ENCODE measurements at regions not wholly inside any gene's neighbourhood (a gene's known extent, or its start where the extent isn't known, plus 50 kb on each side); places are given as distances from the start of the nearest gene placed in this dataset.

GRCh38 chr2:106982350-106982749 lies 96.4 kb upstream of the ST6GAL2 start:
- DNase-seq, result no peak

- no peak for DNase-seq
These were observed 97.3 kb upstream of the ST6GAL2 start for GRCh38 chr2:106983305-106983704.

- DNase-seq, result no peak
These were observed 102.4 kb upstream of the ST6GAL2 start for GRCh38 chr2:106988361-106988760.

- DNase-seq, result no peak
These were observed 104.3 kb upstream of the ST6GAL2 start for GRCh38 chr2:106990297-106990696.

- DNase-seq, result no peak
These were observed 105.9 kb upstream of the ST6GAL2 start for GRCh38 chr2:106991866-106992265.

GRCh38 chr2:106995556-106995955 lies 109.6 kb upstream of the ST6GAL2 start:
- no peak for DNase-seq

- DNase-seq, result peak; percentile 6
These were observed 110.3 kb upstream of the ST6GAL2 start for GRCh38 chr2:106996171-106996769.

GRCh38 chr2:106997204-106997603 lies 111.2 kb upstream of the ST6GAL2 start:
- DNase-seq, result no peak

GRCh38 chr2:107001062-107001461 lies 115.1 kb upstream of the ST6GAL2 start:
- DNase-seq, result no peak

- no peak for DNase-seq
These were observed 115.6 kb upstream of the ST6GAL2 start for GRCh38 chr2:107001551-107001950.

- DNase-seq, result no peak
These were observed 116.2 kb upstream of the ST6GAL2 start for GRCh38 chr2:107001964-107002696.

- no peak for DNase-seq
These were observed 116.8 kb upstream of the ST6GAL2 start for GRCh38 chr2:107002735-107003134.

- no peak for DNase-seq
These were observed 119.9 kb upstream of the ST6GAL2 start for GRCh38 chr2:107005853-107006252.

- no peak for DNase-seq
These were observed 120.9 kb upstream of the ST6GAL2 start for GRCh38 chr2:107006836-107007235.

GRCh38 chr2:107007927-107008326 lies 122.0 kb upstream of the ST6GAL2 start:
- no peak for DNase-seq

- no peak for DNase-seq
These were observed 122.9 kb upstream of the ST6GAL2 start for GRCh38 chr2:107008843-107009242.

- DNase-seq, result no peak
These were observed 123.3 kb upstream of the ST6GAL2 start for GRCh38 chr2:107009275-107009674.

GRCh38 chr2:107012714-107013306 lies 126.8 kb upstream of the ST6GAL2 start:
- no peak for DNase-seq

GRCh38 chr2:107013884-107014283 lies 127.9 kb upstream of the ST6GAL2 start:
- DNase-seq, result no peak

- no peak for DNase-seq
These were observed 132.4 kb upstream of the ST6GAL2 start for GRCh38 chr2:107018366-107018765.

GRCh38 chr2:107020392-107020791 lies 134.4 kb upstream of the ST6GAL2 start:
- DNase-seq, result no peak

- DNase-seq, result no peak
These were observed 138.3 kb upstream of the ST6GAL2 start for GRCh38 chr2:107024269-107024668.

- no peak for DNase-seq
These were observed 139.4 kb upstream of the ST6GAL2 start for GRCh38 chr2:107025291-107025857.

- DNase-seq, result no peak
These were observed 140.0 kb upstream of the ST6GAL2 start for GRCh38 chr2:107025869-107026380.

All from NCI-H1417 treated with DMSO at 0.1 percent for 48 hours (cell line).